ENCODE measurements at regions not wholly inside any gene's neighbourhood (a gene's known extent, or its start where the extent isn't known, plus 50 kb on each side); places are given as distances from the start of the nearest gene placed in this dataset.

DNA sequence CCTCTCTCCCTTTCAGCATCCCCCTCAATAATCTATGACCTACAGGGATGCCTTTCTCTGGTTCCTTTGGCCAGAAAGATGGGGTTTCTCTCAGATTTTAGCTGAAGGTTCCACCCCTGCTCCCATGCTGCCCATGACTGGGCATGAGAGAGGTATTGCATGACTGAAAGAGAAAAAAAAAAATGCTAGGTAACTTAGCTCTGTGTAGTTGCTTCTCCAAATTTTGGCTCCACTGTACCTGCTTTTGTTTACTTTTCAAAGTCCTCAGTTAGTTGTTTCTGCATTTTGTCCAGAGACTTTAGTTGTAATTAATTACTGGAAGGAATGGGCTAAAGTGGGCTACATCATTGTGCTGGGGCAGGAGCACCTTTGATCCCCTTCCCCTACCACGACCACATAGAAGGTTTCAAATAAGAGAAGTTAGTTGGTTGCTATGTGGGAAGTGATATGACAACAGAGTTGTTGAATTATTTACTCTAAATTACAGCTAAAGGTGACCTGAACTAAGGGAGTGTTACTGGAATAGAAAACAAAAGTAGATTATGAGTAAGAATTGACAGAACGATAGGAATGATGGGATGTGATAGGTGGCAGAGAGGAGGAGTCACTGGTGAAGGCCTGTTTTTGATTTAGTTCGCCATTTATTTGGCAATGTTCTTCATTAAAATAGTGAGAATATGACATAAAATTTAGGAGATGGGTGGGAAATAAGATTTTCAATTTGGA lies 605.4 kb upstream of the NR2F2 start:
- CTCF ChIA-PET: no interaction called here
- no peak for DNase-seq
- Mint-ChIP-seq H3K4me1 (ENCODE audit: low read depth) (no peaks in the 10 kb centered on the region), H3K27ac (no peak overlapping the region), H3K27me3 (no peaks in the 10 kb centered on the region), H3K36me3 (ENCODE audit: low read depth) (no peaks in the 10 kb centered on the region), H3K9me3 (no peaks in the 10 kb centered on the region), H3K4me3 (no peak overlapping the region)
- no peak for ATAC-seq
- TF ChIP-seq, protein P1, sequence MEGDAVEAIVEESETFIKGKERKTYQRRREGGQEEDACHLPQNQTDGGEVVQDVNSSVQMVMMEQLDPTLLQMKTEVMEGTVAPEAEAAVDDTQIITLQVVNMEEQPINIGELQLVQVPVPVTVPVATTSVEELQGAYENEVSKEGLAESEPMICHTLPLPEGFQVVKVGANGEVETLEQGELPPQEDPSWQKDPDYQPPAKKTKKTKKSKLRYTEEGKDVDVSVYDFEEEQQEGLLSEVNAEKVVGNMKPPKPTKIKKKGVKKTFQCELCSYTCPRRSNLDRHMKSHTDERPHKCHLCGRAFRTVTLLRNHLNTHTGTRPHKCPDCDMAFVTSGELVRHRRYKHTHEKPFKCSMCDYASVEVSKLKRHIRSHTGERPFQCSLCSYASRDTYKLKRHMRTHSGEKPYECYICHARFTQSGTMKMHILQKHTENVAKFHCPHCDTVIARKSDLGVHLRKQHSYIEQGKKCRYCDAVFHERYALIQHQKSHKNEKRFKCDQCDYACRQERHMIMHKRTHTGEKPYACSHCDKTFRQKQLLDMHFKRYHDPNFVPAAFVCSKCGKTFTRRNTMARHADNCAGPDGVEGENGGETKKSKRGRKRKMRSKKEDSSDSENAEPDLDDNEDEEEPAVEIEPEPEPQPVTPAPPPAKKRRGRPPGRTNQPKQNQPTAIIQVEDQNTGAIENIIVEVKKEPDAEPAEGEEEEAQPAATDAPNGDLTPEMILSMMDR (IDR thresholded peaks at IDR 0.05): no peak
- POLR2A ChIA-PET: no interaction called here
- intact Hi-C loops (cut with micrococcal nuclease): no loop called here

DNA sequence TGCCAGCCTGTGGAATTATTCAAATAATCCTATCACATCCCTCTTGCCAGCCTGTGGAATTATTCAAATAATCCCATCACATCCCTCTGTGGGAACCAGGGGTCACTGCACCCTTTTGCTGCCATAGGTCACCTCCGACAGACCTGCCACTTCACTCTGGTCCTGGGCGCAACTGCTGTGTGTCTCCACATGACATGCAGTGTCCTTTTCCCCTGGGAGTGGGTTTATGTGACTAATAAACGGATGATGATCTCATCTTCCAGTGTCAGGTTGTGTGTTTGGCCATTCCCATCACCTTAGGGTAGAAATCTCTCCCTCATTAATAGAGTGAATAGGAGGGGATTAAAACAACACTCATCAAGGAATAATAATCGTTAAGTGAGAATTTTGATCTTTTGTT lies 603.6 kb upstream of the NR2F2 start:
- CTCF ChIA-PET: no interaction called here
- DNase-seq (no peak), ATAC-seq (no peak)
- Mint-ChIP-seq H3K4me1 (ENCODE audit: low read depth) (no peaks in the 10 kb centered on the region), H3K27ac (no peak overlapping the region), H3K27me3 (no peaks in the 10 kb centered on the region), H3K9me3 (no peaks in the 10 kb centered on the region), H3K36me3 (ENCODE audit: low read depth) (no peaks in the 10 kb centered on the region), H3K4me3 (no peak overlapping the region)
- POLR2A ChIA-PET: no interaction called here
- TF ChIP-seq, protein P1 (IDR thresholded peaks at IDR 0.05): no peak
- intact Hi-C loops (cut with micrococcal nuclease): no loop called here

DNA sequence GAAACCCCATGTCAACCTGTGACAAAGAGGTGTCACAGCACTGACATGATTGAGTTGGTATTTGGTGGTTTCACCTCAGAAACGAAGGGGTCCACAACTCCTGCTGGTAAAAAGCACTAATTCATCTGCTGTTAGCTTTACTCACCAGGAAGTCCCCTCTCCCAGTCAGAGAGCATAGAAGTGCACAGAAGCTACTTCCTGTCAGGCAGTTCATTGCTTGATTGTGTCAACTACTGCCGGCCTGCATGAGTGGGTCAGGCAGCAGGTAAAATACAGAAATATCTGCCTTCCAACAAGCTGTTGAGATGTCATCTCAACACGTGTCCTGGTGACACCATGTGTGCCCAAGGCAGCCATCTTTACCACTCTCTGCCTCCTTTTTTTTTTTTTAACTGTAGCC lies 596.6 kb upstream of the NR2F2 start:
- ATAC-seq: peak; percentile 89
- Mint-ChIP-seq H3K4me1 (ENCODE audit: low read depth) (peaks cover 24% of the 10 kb centered on the region), H3K36me3 (ENCODE audit: low read depth) (peaks cover 14% of the 10 kb centered on the region), H3K27ac (peak overlapping the region; percentile 46), H3K9me3 (peaks cover 10% of the 10 kb centered on the region), H3K4me3 (no peak overlapping the region), H3K27me3 (no peaks in the 10 kb centered on the region)
- TF ChIP-seq, protein P1 (IDR thresholded peaks at IDR 0.05): no peak
- ChIA-PET POLR2A (no interaction called here), CTCF (no interaction called here)
- peak; percentile 28 for DNase-seq
- intact Hi-C loops (cut with micrococcal nuclease): no loop called here

DNA sequence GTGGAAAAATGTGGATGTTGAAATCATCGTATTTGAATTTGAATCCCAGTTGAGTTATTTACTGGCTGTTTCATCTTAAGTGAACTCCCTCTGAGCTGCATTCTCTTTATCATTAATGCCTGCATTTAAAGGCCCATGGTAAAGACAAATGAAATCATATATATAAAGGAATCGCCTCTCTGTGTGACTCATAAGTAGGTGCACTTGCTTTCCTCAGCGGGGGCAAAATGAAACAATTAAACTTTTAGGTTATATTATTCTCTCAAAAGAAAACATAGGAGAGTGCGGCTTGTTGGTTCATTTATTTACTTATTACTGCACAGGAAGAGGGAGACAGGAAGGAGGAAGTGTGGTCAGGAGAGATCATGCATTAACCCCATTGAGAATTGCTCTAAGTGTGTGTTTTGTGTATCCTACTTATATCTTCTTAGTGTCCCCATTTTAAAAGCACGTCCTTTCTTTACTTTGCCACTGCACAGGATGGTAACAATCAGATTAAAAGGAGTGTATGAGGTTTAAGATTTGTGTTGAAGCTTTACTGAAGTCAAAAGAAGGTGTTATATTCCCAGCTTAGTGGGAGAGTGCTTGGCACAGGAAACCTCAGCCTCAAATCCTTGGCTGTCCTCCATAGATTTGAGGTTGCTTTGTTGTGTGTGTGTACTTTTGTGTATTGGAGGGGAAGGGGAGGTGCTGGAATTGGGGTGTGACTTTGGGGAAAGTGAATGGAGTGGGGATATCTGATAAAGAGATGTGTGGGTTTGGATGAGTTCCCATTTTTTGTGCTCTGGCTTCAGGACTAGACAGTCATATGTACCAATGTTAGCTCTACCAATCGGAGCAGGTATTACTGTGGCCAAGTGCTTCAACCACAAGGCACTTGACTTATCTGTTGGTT lies 595.8 kb upstream of the NR2F2 start:
- Mint-ChIP-seq H3K27ac (peak overlapping the region; percentile 76), H3K4me3 (no peak overlapping the region), H3K36me3 (ENCODE audit: low read depth) (peaks cover 14% of the 10 kb centered on the region), H3K4me1 (ENCODE audit: low read depth) (peaks cover 24% of the 10 kb centered on the region), H3K9me3 (peaks cover 10% of the 10 kb centered on the region), H3K27me3 (no peaks in the 10 kb centered on the region)
- ChIA-PET POLR2A (no interaction called here), CTCF (no interaction called here)
- intact Hi-C loops (cut with micrococcal nuclease): no loop called here
- ATAC-seq (no peak), DNase-seq (no peak)
- TF ChIP-seq, protein P1 (IDR thresholded peaks at IDR 0.05): no peak

DNA sequence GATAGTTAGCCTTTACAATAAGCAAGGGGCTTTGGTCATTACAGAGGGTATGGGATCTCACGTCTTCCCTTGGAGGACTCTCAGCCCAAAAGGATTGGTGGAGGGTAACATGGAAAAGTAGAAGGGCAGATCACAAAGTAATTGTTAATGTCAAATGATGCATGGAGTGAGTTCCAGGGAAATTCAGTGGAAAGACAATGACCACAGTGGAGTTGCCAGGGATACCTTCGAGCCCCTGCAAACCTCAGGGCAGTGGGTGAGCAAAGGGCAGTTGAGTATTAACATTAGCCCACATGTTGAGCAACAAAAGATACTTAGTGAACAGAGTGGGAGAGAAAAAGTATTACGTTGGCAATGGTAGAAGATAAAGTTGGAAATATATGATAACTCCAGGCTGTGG lies 593.4 kb upstream of the NR2F2 start:
- peaks cover 14% of the 10 kb centered on the region for H3K36me3 Mint-ChIP-seq (ENCODE audit: low read depth)
- peaks cover 34% of the 10 kb centered on the region for H3K4me1 Mint-ChIP-seq (ENCODE audit: low read depth)
- intact Hi-C loops (cut with micrococcal nuclease): no loop called here
- H3K27ac Mint-ChIP-seq: no peak overlapping the region
- CTCF ChIA-PET: no interaction called here
- H3K27me3 Mint-ChIP-seq: no peaks in the 10 kb centered on the region
- POLR2A ChIA-PET: no interaction called here
- no peak for ATAC-seq
- DNase-seq: no peak
- no peak overlapping the region for H3K4me3 Mint-ChIP-seq
- TF ChIP-seq, protein P1 (IDR thresholded peaks at IDR 0.05): no peak
- peaks cover 10% of the 10 kb centered on the region for H3K9me3 Mint-ChIP-seq

All from activated CD8-positive, alpha-beta T cell treated with anti-CD3 and anti-CD28 coated beads for 36 hours (primary cell).